ENCODE measurements at regions not wholly inside any gene's neighbourhood (a gene's known extent, or its start where the extent isn't known, plus 50 kb on each side); places are given as distances from the start of the nearest gene placed in this dataset.

- H3K4me3 ChIP-seq (ENCODE audit: low read depth, low read length), result no peak overlapping the region
- no peak for DNase-seq (ENCODE audit: low read depth)
- no peak for TF ChIP-seq CTCF (IDR thresholded peaks at IDR 0.05; ENCODE audit: control insufficient read depth, extremely low read depth, insufficient read depth)
These were observed 156.6 kb downstream of the ADRA2A start for GRCh38 chr10:111233439-111233838.

- DNase-seq (ENCODE audit: low read depth), result no peak
- TF ChIP-seq CTCF (IDR thresholded peaks at IDR 0.05; ENCODE audit: control insufficient read depth, extremely low read depth, insufficient read depth), result no peak
- H3K4me3 ChIP-seq (ENCODE audit: low read depth, low read length), result no peak overlapping the region
These were observed 157.5 kb downstream of the ADRA2A start for GRCh38 chr10:111234234-111234913.

- H3K4me3 ChIP-seq (ENCODE audit: low read depth, low read length), result no peak overlapping the region
- no peak for TF ChIP-seq CTCF (IDR thresholded peaks at IDR 0.05; ENCODE audit: control insufficient read depth, extremely low read depth, insufficient read depth)
- no peak for DNase-seq (ENCODE audit: low read depth)
These were observed 158.1 kb downstream of the ADRA2A start for GRCh38 chr10:111234914-111235302.

GRCh38 chr10:111240348-111240747, 163.5 kb downstream of the ADRA2A start:
- TF ChIP-seq CTCF (IDR thresholded peaks at IDR 0.05; ENCODE audit: control insufficient read depth, extremely low read depth, insufficient read depth), result no peak
- no peak overlapping the region for H3K4me3 ChIP-seq (ENCODE audit: low read depth, low read length)
- no peak for DNase-seq (ENCODE audit: low read depth)

- no peak for DNase-seq (ENCODE audit: low read depth)
- TF ChIP-seq CTCF (IDR thresholded peaks at IDR 0.05; ENCODE audit: control insufficient read depth, extremely low read depth, insufficient read depth), result no peak
- H3K4me3 ChIP-seq (ENCODE audit: low read depth, low read length), result no peak overlapping the region
These were observed 166.3 kb downstream of the ADRA2A start for GRCh38 chr10:111243126-111243525.

- no peak for TF ChIP-seq CTCF (IDR thresholded peaks at IDR 0.05; ENCODE audit: control insufficient read depth, extremely low read depth, insufficient read depth)
These were observed 169.3 kb downstream of the ADRA2A start for GRCh38 chr10:111246136-111246535.

GRCh38 chr10:111246814-111247452, 170.1 kb downstream of the ADRA2A start:
- no peak for TF ChIP-seq CTCF (IDR thresholded peaks at IDR 0.05; ENCODE audit: control insufficient read depth, extremely low read depth, insufficient read depth)
- DNase-seq (ENCODE audit: low read depth), result no peak
- no peak overlapping the region for H3K4me3 ChIP-seq (ENCODE audit: low read depth, low read length)

More at GRCh38 chr10:111246136-111246535, 169.3 kb downstream of the ADRA2A start:
- no peak overlapping the region for H3K4me3 ChIP-seq (ENCODE audit: low read depth, low read length)
- DNase-seq (ENCODE audit: low read depth), result no peak

All from LNCaP clone FGC (cell line).